Neural progenitor cell (in vitro differentiated cells): ENCODE measurements at regions not wholly inside any gene's neighbourhood (a gene's known extent, or its start where the extent isn't known, plus 50 kb on each side); places are given as distances from the start of the nearest gene placed in this dataset.

Experiments used
- DNase-seq: peaks from one replicate; pipeline ENCODE4 v3.0.0-alpha.2; 2016; ENCODE audit warnings: low spot score
- H2AFZ ChIP-seq: fragments of 200-600 bp; sonication (generic); replicated peaks from 2 replicates; pipeline ENCODE4 v1.6.1; 2016; ENCODE audit warnings: antibody characterized with exemption
- H3F3A ChIP-seq: fragments of 200-600 bp; sonication (generic); 2 replicates; pipeline ENCODE4 v1.6.1; 2016; ENCODE audit warnings: antibody characterized with exemption, low read depth
- H3K27ac ChIP-seq: fragments of 200-600 bp; sonication (generic); 2 replicates; pipeline ENCODE4 v1.5.1; 2016; ENCODE audit warnings: mild to moderate bottlenecking
- H3K27me3 ChIP-seq: fragments of 200-600 bp; sonication (generic); 2 replicates; pipeline ENCODE4 v1.6.1; 2016; ENCODE audit warnings: mild to moderate bottlenecking, moderate library complexity
- H3K36me3 ChIP-seq: fragments of 200-600 bp; sonication (generic); 2 replicates; pipeline ENCODE4 v1.5.1; 2016
- H3K4me1 ChIP-seq: fragments of 200-600 bp; sonication (generic); 2 replicates; pipeline ENCODE4 v1.6.1; 2016; ENCODE audit warnings: mixed run types
- H3K4me2 ChIP-seq: fragments of 200-600 bp; sonication (generic); 2 replicates; pipeline ENCODE4 v1.6.1; 2016
- H3K4me3 ChIP-seq: fragments of 200-600 bp; sonication (generic); 2 replicates; pipeline ENCODE4 v1.5.1; 2016
- H3K79me2 ChIP-seq: fragments of 200-600 bp; sonication (generic); 2 replicates; pipeline ENCODE4 v1.6.1; 2016; ENCODE audit warnings: low read depth
- H3K9ac ChIP-seq: fragments of 200-600 bp; sonication (generic); 2 replicates; pipeline ENCODE4 v1.6.1; 2016
- H3K9me3 ChIP-seq: fragments of 200-600 bp; sonication (generic); 2 replicates; pipeline ENCODE4 v1.5.1; 2016; ENCODE audit warnings: low read depth
- H4K20me1 ChIP-seq: fragments of 200-600 bp; sonication (generic); 2 replicates; pipeline ENCODE4 v1.6.1; 2016; ENCODE audit warnings: low read depth
- H3K27ac Mint-ChIP-seq: 3 replicates; pipeline ENCODE4 v1.8.0; 2021; ENCODE audit warnings: mixed read lengths
- H3K27me3 Mint-ChIP-seq: 2 replicates; pipeline ENCODE4 v1.8.0; 2022; ENCODE audit warnings: low read depth, mild to moderate bottlenecking, inconsistent platforms, moderate library complexity, mixed read lengths; ENCODE audit not compliant: insufficient read depth
- H3K36me3 Mint-ChIP-seq: 3 replicates; pipeline ENCODE4 v1.8.0; 2021; ENCODE audit warnings: mixed read lengths
- H3K4me1 Mint-ChIP-seq: 3 replicates; pipeline ENCODE4 v1.8.0; 2021; ENCODE audit warnings: mixed read lengths
- H3K4me3 Mint-ChIP-seq: 3 replicates; pipeline ENCODE4 v1.8.0; 2021; ENCODE audit warnings: mild to moderate bottlenecking, moderate library complexity, mixed read lengths
- H3K9me3 Mint-ChIP-seq: 3 replicates; pipeline ENCODE4 v1.8.0; 2020; ENCODE audit warnings: mixed read lengths
- CTCF ChIP-seq: fragments of 200-600 bp; sonication (generic); IDR thresholded peaks from 2 replicates; pipeline ENCODE4 v1.5.1; 2017; ENCODE audit warnings: antibody characterized with exemption, mild to moderate bottlenecking
- EZH2 ChIP-seq: fragments of 200-600 bp; sonication (generic); IDR thresholded peaks from 2 replicates; pipeline ENCODE4 v1.6.1; 2017; ENCODE audit warnings: antibody characterized with exemption, mild to moderate bottlenecking, moderate library complexity
- EZH2phosphoT487 ChIP-seq: fragments of 200-600 bp; sonication (generic); IDR thresholded peaks from 2 replicates; pipeline ENCODE4 v1.6.1; 2017; ENCODE audit warnings: antibody characterized with exemption

- Histone ChIP-seq H3K79me2 (no peaks in the 10 kb centered on the region), H2AFZ (no peak overlapping the region), H3K27ac (no peak overlapping the region), H3K4me3 (no peak overlapping the region), H3F3A (no peaks in the 10 kb centered on the region), H3K4me1 (no peaks in the 10 kb centered on the region), H3K9me3 (no peaks in the 10 kb centered on the region), H3K4me2 (no peak overlapping the region), H4K20me1 (no peaks in the 10 kb centered on the region), H3K27me3 (no peaks in the 10 kb centered on the region), H3K36me3 (no peaks in the 10 kb centered on the region), H3K9ac (no peak overlapping the region)
- Mint-ChIP-seq H3K27ac (no peak overlapping the region), H3K4me3 (no peak overlapping the region), H3K4me1 (peaks cover 24% of the 10 kb centered on the region), H3K27me3 (peaks cover 2% of the 10 kb centered on the region), H3K9me3 (no peaks in the 10 kb centered on the region), H3K36me3 (no peaks in the 10 kb centered on the region)
- DNase-seq: no peak
- no peak for TF ChIP-seq CTCF
- TF ChIP-seq EZH2phosphoT487: no peak
- TF ChIP-seq EZH2: no peak
Observed at GRCh38 chr6:146909886-146910285, 294.3 kb upstream of the STXBP5 start.

- H2AFZ ChIP-seq: peak overlapping the region; percentile 30
- no peaks in the 10 kb centered on the region for H3K9me3 Mint-ChIP-seq
- H3K9me3 ChIP-seq: no peaks in the 10 kb centered on the region
- H3K36me3 ChIP-seq: no peaks in the 10 kb centered on the region
- DNase-seq: no peak
- H3K4me1 ChIP-seq: no peaks in the 10 kb centered on the region
- H3K9ac ChIP-seq: no peak overlapping the region
- H3K27ac ChIP-seq: no peak overlapping the region
- TF ChIP-seq EZH2 (no peak), CTCF (no peak), EZH2phosphoT487 (no peak)
- H3K79me2 ChIP-seq: no peaks in the 10 kb centered on the region
- H3K36me3 Mint-ChIP-seq: no peaks in the 10 kb centered on the region
- no peaks in the 10 kb centered on the region for H3F3A ChIP-seq
- H4K20me1 ChIP-seq: no peaks in the 10 kb centered on the region
- no peak overlapping the region for H3K4me3 ChIP-seq
- no peaks in the 10 kb centered on the region for H3K27me3 ChIP-seq
- no peak overlapping the region for H3K4me3 Mint-ChIP-seq
- peaks cover 3% of the 10 kb centered on the region for H3K27me3 Mint-ChIP-seq
- no peak overlapping the region for H3K27ac Mint-ChIP-seq
- peaks cover 31% of the 10 kb centered on the region for H3K4me1 Mint-ChIP-seq
- H3K4me2 ChIP-seq: no peak overlapping the region
Observed at GRCh38 chr6:146910611-146911010, 293.6 kb upstream of the STXBP5 start.

GRCh38 chr6:146911635-146912215 lies 292.5 kb upstream of the STXBP5 start:
- no peak for TF ChIP-seq CTCF
- TF ChIP-seq EZH2: no peak
- no peak for TF ChIP-seq EZH2phosphoT487
- H3K36me3 ChIP-seq: no peaks in the 10 kb centered on the region
- no peaks in the 10 kb centered on the region for H3K9me3 ChIP-seq
- H4K20me1 ChIP-seq: no peaks in the 10 kb centered on the region
- H3F3A ChIP-seq: no peaks in the 10 kb centered on the region
- Mint-ChIP-seq H3K27me3 (peaks cover 5% of the 10 kb centered on the region), H3K27ac (no peak overlapping the region), H3K4me1 (peaks cover 34% of the 10 kb centered on the region), H3K36me3 (no peaks in the 10 kb centered on the region), H3K9me3 (no peaks in the 10 kb centered on the region), H3K4me3 (no peak overlapping the region)
- no peak for DNase-seq
- no peaks in the 10 kb centered on the region for H3K79me2 ChIP-seq
- no peak overlapping the region for H3K9ac ChIP-seq
- no peaks in the 10 kb centered on the region for H3K4me1 ChIP-seq
- H3K4me3 ChIP-seq: no peak overlapping the region
- H2AFZ ChIP-seq: no peak overlapping the region
- no peak overlapping the region for H3K27ac ChIP-seq
- H3K27me3 ChIP-seq: no peaks in the 10 kb centered on the region
- no peak overlapping the region for H3K4me2 ChIP-seq
